DOHH2 (cell line): ENCODE measurements at regions not wholly inside any gene's neighbourhood (a gene's known extent, or its start where the extent isn't known, plus 50 kb on each side); places are given as distances from the start of the nearest gene placed in this dataset.
"Not testable (repeated sequence)": the region's sequence is repeated elsewhere in the genome, so short reads cannot be mapped to it uniquely, and the experiment has no call there.

Experiments used
- H3F3A ChIP-seq: fragments of 200-600 bp; sonication (generic), shearing (Covaris generic); 2 replicates; pipeline ENCODE4 v1.6.0; 2016; ENCODE audit warnings: antibody characterized with exemption, mild to moderate bottlenecking; ENCODE audit not compliant: control insufficient read depth, insufficient read depth
- H3K27ac ChIP-seq: fragments of 200-600 bp; sonication (generic); 2 replicates; pipeline ENCODE4 v1.5.1; 2014; ENCODE audit warnings: low read depth, mild to moderate bottlenecking, low read length, moderate library complexity
- H3K27me3 ChIP-seq: fragments of 200-600 bp; sonication (generic); 2 replicates; pipeline ENCODE4 v1.6.1; 2014; ENCODE audit warnings: mild to moderate bottlenecking, low read length, mixed read lengths; ENCODE audit not compliant: control insufficient read depth
- H3K36me3 ChIP-seq: fragments of 200-600 bp; sonication (generic); 2 replicates; pipeline ENCODE4 v1.6.1; 2014; ENCODE audit warnings: mild to moderate bottlenecking, low read length, moderate library complexity, mixed read lengths; ENCODE audit not compliant: control insufficient read depth
- H3K4me1 ChIP-seq: fragments of 200-600 bp; sonication (generic); 2 replicates; pipeline ENCODE4 v1.6.1; 2014; ENCODE audit warnings: mild to moderate bottlenecking, low read length, mixed read lengths; ENCODE audit not compliant: control insufficient read depth
- H3K4me2 ChIP-seq: fragments of 200-600 bp; sonication (generic); 2 replicates; pipeline ENCODE4 v1.6.0; 2014; ENCODE audit warnings: mild to moderate bottlenecking, low read length, moderate library complexity
- H3K4me3 ChIP-seq: fragments of 200-600 bp; sonication (generic); 2 replicates; pipeline ENCODE4 v1.5.1; 2014; ENCODE audit warnings: mild to moderate bottlenecking, low read length, mixed read lengths
- H3K79me2 ChIP-seq: fragments of 200-600 bp; sonication (generic); 2 replicates; pipeline ENCODE4 v1.6.1; 2014; ENCODE audit warnings: mild to moderate bottlenecking, low read length, mixed read lengths; ENCODE audit not compliant: control insufficient read depth
- H3K9me2 ChIP-seq: fragments of 200-600 bp; sonication (generic); replicated peaks from 2 replicates; pipeline ENCODE4 v1.6.1; 2014; ENCODE audit warnings: mild to moderate bottlenecking, low read length, mixed read lengths; ENCODE audit not compliant: control insufficient read depth
- H3K9me3 ChIP-seq: fragments of 200-600 bp; sonication (generic); 2 replicates; pipeline ENCODE4 v1.6.1; 2014; ENCODE audit warnings: antibody characterized with exemption, low read length, mixed read lengths; ENCODE audit not compliant: control insufficient read depth, insufficient read depth
- H4K20me1 ChIP-seq: fragments of 200-600 bp; sonication (generic); 2 replicates; pipeline ENCODE4 v1.6.0; 2014; ENCODE audit warnings: low read depth, mild to moderate bottlenecking, antibody characterized with exemption, low read length, moderate library complexity; ENCODE audit not compliant: control insufficient read depth, insufficient read depth
- EZH2phosphoT487 ChIP-seq: fragments of 200-600 bp; sonication (generic); IDR thresholded peaks from 2 replicates; pipeline ENCODE4 v1.6.1; 2017; ENCODE audit warnings: borderline replicate concordance, mild to moderate bottlenecking, antibody characterized with exemption, low read length, moderate library complexity, mixed read lengths
- TF ChIP-seq, protein P1 (sequence below): fragments of 200-600 bp; sonication (generic); IDR thresholded peaks from one replicate; pipeline ENCODE4 v1.5.1; 2014; ENCODE audit warnings: antibody characterized with exemption, mild to moderate bottlenecking, low read depth, low read length; ENCODE audit not compliant: poor library complexity, severe bottlenecking

DNA sequence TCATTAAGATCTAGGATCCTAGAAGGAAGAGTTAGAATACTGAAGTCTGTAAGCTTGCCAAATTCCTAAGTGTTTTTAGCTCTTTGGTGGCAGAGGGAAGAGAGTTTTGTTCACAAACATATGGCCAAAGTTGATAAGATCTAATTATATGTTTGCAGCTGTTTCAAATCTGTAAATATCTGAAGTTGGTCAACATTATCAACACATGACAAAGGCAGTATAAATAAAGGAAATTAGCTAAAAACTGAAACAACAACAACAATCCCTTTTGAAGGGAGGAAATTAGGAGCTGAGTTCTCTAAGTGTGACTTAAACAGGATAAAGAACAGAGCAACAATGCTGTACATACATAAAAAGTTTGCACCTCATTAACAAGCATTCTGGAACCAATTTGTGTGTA, 208.7 kb downstream of the KCNJ2 start:
- Histone ChIP-seq H3F3A (no peaks in the 10 kb centered on the region), H3K4me1 (no peaks in the 10 kb centered on the region), H3K27ac (no peak overlapping the region), H3K4me3 (no peak overlapping the region), H3K4me2 (no peak overlapping the region), H3K27me3 (no peaks in the 10 kb centered on the region), H3K9me2 (no peaks in the 10 kb centered on the region), H3K79me2 (no peaks in the 10 kb centered on the region), H3K9me3 (no peaks in the 10 kb centered on the region), H4K20me1 (no peaks in the 10 kb centered on the region), H3K36me3 (no peaks in the 10 kb centered on the region)
- TF ChIP-seq, protein P1, sequence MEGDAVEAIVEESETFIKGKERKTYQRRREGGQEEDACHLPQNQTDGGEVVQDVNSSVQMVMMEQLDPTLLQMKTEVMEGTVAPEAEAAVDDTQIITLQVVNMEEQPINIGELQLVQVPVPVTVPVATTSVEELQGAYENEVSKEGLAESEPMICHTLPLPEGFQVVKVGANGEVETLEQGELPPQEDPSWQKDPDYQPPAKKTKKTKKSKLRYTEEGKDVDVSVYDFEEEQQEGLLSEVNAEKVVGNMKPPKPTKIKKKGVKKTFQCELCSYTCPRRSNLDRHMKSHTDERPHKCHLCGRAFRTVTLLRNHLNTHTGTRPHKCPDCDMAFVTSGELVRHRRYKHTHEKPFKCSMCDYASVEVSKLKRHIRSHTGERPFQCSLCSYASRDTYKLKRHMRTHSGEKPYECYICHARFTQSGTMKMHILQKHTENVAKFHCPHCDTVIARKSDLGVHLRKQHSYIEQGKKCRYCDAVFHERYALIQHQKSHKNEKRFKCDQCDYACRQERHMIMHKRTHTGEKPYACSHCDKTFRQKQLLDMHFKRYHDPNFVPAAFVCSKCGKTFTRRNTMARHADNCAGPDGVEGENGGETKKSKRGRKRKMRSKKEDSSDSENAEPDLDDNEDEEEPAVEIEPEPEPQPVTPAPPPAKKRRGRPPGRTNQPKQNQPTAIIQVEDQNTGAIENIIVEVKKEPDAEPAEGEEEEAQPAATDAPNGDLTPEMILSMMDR, result no peak
- TF ChIP-seq EZH2phosphoT487, result no peak

DNA sequence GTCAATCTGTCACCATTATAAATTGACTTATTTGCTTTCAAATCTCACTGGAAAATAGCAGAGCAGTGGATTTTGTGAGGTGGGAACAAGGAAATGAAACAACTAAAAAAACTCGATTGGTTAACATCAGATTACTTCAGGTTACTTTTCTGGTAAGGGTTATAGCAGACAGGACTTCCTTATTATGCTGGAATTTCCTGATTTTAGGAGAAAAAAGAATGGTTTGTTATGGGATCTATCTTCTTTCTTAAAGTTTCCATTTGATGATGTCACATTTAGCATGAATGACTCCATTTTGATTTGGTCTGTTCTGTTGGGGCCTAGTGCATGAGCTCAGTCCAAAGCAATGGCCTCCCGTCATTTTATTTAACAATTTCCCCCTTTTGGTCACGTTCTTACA, 210.6 kb downstream of the KCNJ2 start:
- Histone ChIP-seq H3K9me2 (no peaks in the 10 kb centered on the region), H3F3A (no peaks in the 10 kb centered on the region), H3K27ac (no peak overlapping the region), H3K4me3 (no peak overlapping the region), H3K36me3 (no peaks in the 10 kb centered on the region), H3K9me3 (no peaks in the 10 kb centered on the region), H3K27me3 (no peaks in the 10 kb centered on the region), H3K4me1 (no peaks in the 10 kb centered on the region), H3K79me2 (no peaks in the 10 kb centered on the region), H4K20me1 (no peaks in the 10 kb centered on the region), H3K4me2 (no peak overlapping the region)
- TF ChIP-seq EZH2phosphoT487, result no peak
- TF ChIP-seq, protein P1, result no peak

DNA sequence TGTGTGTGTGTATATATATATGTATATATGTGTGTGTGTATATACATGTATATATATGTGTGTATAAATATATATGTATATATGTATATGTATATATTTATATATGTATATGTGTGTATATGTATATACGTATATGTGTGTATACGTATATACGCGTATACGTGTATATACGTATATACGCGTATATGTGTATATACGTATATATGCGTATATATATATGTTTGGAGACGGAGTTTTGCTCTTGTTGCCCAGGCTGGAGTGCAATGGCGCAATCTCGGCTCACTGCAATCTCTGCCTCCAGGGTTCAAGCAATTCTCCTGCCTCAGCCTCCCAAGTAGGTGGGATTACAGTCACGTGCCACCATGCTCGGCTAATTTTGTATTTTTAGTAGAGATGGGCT, 212.6 kb downstream of the KCNJ2 start:
- H3K4me2 ChIP-seq, H3F3A ChIP-seq, H3K9me2 ChIP-seq, H4K20me1 ChIP-seq, H3K79me2 ChIP-seq, H3K27ac ChIP-seq, H3K4me1 ChIP-seq, H3K36me3 ChIP-seq, H3K4me3 ChIP-seq, H3K27me3 ChIP-seq, H3K9me3 ChIP-seq: not testable (repeated sequence)

DNA sequence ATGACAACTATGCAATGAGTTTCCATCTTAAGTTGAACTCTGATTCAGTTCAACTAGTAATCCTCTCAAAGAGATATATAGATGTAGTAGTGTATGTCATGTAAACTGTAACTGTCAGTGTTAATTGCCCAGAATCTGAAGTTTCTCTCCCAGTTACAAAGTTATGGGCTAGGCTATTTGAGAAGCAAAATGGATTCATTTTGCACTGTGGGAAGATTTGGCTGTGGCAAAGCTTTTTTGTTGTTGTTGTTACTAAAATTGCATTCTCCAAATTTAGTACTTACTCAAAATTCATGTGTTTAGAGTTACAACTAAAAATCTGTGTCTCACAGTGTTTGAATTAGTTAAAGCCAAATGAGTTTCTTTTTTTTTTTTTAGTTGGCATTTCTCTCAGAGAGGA, 219.0 kb downstream of the KCNJ2 start:
- H3K9me2 ChIP-seq, result no peaks in the 10 kb centered on the region
- H3F3A ChIP-seq, result no peaks in the 10 kb centered on the region
- no peaks in the 10 kb centered on the region for H4K20me1 ChIP-seq
- H3K79me2 ChIP-seq, result no peaks in the 10 kb centered on the region
- H3K27ac ChIP-seq, result no peak overlapping the region
- H3K4me3 ChIP-seq, result no peak overlapping the region
- no peaks in the 10 kb centered on the region for H3K27me3 ChIP-seq
- H3K4me2 ChIP-seq, result no peak overlapping the region
- no peak for TF ChIP-seq EZH2phosphoT487
- TF ChIP-seq, protein P1, result no peak
- H3K36me3 ChIP-seq, result no peaks in the 10 kb centered on the region
- no peaks in the 10 kb centered on the region for H3K9me3 ChIP-seq
- H3K4me1 ChIP-seq, result no peaks in the 10 kb centered on the region

DNA sequence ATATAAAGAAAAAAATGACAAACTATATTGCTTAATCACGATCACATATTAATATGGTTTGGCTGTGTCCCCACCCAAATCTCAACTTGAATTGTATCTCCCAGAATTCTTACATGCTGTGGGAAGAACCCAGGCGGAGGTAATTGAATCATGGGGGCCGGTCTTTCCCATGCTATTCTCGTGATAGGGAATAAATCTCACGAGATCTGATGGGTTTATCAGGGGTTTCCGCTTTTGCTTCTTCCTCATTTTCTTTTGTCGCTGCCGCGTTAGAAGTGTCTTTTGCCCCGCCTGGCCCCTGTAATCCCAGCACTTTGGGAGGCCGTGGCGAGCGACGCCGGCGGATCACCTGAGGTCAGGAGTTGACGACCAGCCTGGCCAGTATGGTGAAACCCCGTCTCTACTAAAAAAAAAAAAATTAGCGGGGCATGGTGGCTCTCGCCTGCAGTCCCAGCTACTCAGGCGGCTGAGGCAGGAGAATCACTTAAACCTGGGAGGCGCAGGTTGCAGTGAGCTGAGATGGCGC, 220.0 kb downstream of the KCNJ2 start:
- H4K20me1 ChIP-seq, H3K4me2 ChIP-seq, H3K4me3 ChIP-seq, H3K9me3 ChIP-seq, H3K9me2 ChIP-seq, H3K36me3 ChIP-seq, H3K4me1 ChIP-seq, H3K27me3 ChIP-seq, H3K79me2 ChIP-seq, H3F3A ChIP-seq, H3K27ac ChIP-seq: not testable (repeated sequence)
